ENCODE measurements at regions not wholly inside any gene's neighbourhood (a gene's known extent, or its start where the extent isn't known, plus 50 kb on each side); places are given as distances from the start of the nearest gene placed in this dataset.

- Histone ChIP-seq H3K4me1 (peaks cover under 1% of the 10 kb centered on the region), H3K4me3 (ENCODE audit: low read depth, low read length) (no peak overlapping the region), H3K36me3 (no peaks in the 10 kb centered on the region), H3K9me3 (no peaks in the 10 kb centered on the region), H3K27me3 (no peaks in the 10 kb centered on the region)
- no peak for TF ChIP-seq CTCF (IDR thresholded peaks at IDR 0.05; ENCODE audit: low read depth, low read length)
- no peak for DNase-seq
Observed at GRCh38 chr2:11997142-11997541, 250.7 kb downstream of the LPIN1 start.

GRCh38 chr2:11998218-11998617 is 251.8 kb downstream of the LPIN1 start:
- Histone ChIP-seq H3K4me3 (ENCODE audit: low read depth, low read length) (no peak overlapping the region), H3K9me3 (no peaks in the 10 kb centered on the region), H3K27me3 (no peaks in the 10 kb centered on the region), H3K4me1 (no peaks in the 10 kb centered on the region), H3K36me3 (no peaks in the 10 kb centered on the region)
- no peak for DNase-seq
- TF ChIP-seq CTCF (IDR thresholded peaks at IDR 0.05; ENCODE audit: low read depth, low read length): no peak

GRCh38 chr2:11998626-11999378 is 252.4 kb downstream of the LPIN1 start:
- H3K4me3 ChIP-seq (ENCODE audit: low read depth, low read length): no peak overlapping the region
- TF ChIP-seq CTCF (IDR thresholded peaks at IDR 0.05; ENCODE audit: low read depth, low read length): no peak
- H3K4me1 ChIP-seq: no peaks in the 10 kb centered on the region
- H3K36me3 ChIP-seq: no peaks in the 10 kb centered on the region
- H3K27me3 ChIP-seq: no peaks in the 10 kb centered on the region
- no peak for DNase-seq
- H3K9me3 ChIP-seq: no peaks in the 10 kb centered on the region

GRCh38 chr2:12001621-12002020 is 255.2 kb downstream of the LPIN1 start:
- no peak overlapping the region for H3K4me3 ChIP-seq (ENCODE audit: low read depth, low read length)
- H3K36me3 ChIP-seq: no peaks in the 10 kb centered on the region
- no peaks in the 10 kb centered on the region for H3K4me1 ChIP-seq
- no peaks in the 10 kb centered on the region for H3K9me3 ChIP-seq
- no peaks in the 10 kb centered on the region for H3K27me3 ChIP-seq
- DNase-seq: no peak
- no peak for TF ChIP-seq CTCF (IDR thresholded peaks at IDR 0.05; ENCODE audit: low read depth, low read length)

- DNase-seq: no peak
- no peaks in the 10 kb centered on the region for H3K27me3 ChIP-seq
- no peaks in the 10 kb centered on the region for H3K36me3 ChIP-seq
- TF ChIP-seq CTCF (IDR thresholded peaks at IDR 0.05; ENCODE audit: low read depth, low read length): no peak
- H3K9me3 ChIP-seq: no peaks in the 10 kb centered on the region
- H3K4me1 ChIP-seq: no peaks in the 10 kb centered on the region
- H3K4me3 ChIP-seq (ENCODE audit: low read depth, low read length): no peak overlapping the region
Observed at GRCh38 chr2:12002215-12002614, 255.8 kb downstream of the LPIN1 start.

GRCh38 chr2:12004713-12005112 is 258.3 kb downstream of the LPIN1 start:
- no peak for TF ChIP-seq CTCF (IDR thresholded peaks at IDR 0.05; ENCODE audit: low read depth, low read length)
- no peak for DNase-seq
- Histone ChIP-seq H3K4me3 (ENCODE audit: low read depth, low read length) (no peak overlapping the region), H3K9me3 (no peaks in the 10 kb centered on the region), H3K36me3 (no peaks in the 10 kb centered on the region), H3K27me3 (no peaks in the 10 kb centered on the region), H3K4me1 (no peaks in the 10 kb centered on the region)

All from BE2C (cell line).